GM21447 (cell line): ENCODE measurements at regions not wholly inside any gene's neighbourhood (a gene's known extent, or its start where the extent isn't known, plus 50 kb on each side); places are given as distances from the start of the nearest gene placed in this dataset.
A peak's percentile ranks its signal among the peaks of the same experiment; 100 is the strongest.

Experiments
- ATAC-seq: cut with Tn5 transposase; IDR thresholded peaks from one replicate; pipeline ENCODE4 v1.9.1; 2021; ENCODE audit not compliant: unreplicated experiment

- ATAC-seq = no peak
Measured at GRCh38 chr2:9738062-9738461, 105.2 kb upstream of the TAF1B start.

GRCh38 chr2:9738535-9739496 lies 104.5 kb upstream of the TAF1B start:
- peak; percentile 45 for ATAC-seq

- peak; percentile 47 for ATAC-seq
Measured at GRCh38 chr2:9739531-9739964, 103.7 kb upstream of the TAF1B start.

GRCh38 chr2:9740382-9741073 lies 102.7 kb upstream of the TAF1B start:
- ATAC-seq = no peak

- no peak for ATAC-seq
Measured at GRCh38 chr2:9741110-9741509, 102.2 kb upstream of the TAF1B start.

DNA sequence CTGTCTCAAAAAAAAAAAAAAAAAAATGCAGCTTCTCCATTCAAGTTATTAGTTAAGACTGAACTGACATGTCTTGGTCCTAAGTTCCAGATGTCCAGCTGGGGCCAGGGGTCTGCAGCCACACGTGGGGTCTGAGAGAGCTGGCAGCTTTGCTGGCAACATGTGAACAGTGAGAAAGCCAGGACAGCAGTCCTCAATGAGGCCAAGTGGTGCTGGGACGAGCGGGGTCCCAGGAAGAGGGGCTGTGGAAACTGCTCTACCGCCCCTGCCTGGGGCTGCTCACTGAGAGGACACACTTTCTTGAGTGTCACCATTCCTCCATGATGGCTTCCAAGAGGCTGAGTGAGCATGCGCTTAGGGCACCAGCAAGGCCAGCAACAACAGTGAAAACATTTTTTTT lies 100.7 kb upstream of the TAF1B start:
- ATAC-seq = no peak

DNA sequence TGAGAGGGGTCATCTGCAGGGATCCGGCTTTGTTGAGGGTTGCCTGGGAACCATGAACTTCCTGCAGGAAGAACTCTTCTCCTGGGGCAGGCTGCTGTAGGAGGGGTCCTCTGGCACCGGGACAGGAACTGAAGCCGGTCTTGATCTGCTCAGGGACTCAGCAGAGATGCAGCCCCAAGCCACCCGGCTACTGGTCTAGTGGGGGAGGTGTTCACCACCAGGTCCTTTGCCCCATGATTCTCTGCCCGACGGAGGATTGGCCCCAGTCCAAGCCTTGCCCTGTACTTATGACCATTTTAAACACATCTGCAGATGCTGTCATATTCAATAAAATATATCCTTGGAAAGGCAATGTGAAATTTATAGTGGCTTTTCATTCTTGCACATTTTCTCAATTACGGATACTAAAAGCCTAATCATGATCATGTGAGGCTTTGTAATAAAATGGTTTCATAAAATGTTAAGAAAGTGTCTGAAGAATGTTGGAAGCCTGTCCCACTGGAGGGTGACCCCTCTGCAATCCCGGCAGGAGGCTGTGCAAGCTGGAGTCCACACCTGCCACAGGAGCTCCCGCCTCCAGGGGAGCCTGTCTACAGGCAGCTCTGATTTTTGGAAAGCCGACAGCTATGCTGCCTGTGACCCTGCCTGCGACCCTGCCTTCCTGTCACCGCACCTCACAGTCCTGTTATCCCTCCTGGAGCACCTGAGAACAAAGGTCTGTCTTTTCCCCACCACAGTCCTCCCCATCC lies 98.8 kb upstream of the TAF1B start:
- ATAC-seq = no peak

DNA sequence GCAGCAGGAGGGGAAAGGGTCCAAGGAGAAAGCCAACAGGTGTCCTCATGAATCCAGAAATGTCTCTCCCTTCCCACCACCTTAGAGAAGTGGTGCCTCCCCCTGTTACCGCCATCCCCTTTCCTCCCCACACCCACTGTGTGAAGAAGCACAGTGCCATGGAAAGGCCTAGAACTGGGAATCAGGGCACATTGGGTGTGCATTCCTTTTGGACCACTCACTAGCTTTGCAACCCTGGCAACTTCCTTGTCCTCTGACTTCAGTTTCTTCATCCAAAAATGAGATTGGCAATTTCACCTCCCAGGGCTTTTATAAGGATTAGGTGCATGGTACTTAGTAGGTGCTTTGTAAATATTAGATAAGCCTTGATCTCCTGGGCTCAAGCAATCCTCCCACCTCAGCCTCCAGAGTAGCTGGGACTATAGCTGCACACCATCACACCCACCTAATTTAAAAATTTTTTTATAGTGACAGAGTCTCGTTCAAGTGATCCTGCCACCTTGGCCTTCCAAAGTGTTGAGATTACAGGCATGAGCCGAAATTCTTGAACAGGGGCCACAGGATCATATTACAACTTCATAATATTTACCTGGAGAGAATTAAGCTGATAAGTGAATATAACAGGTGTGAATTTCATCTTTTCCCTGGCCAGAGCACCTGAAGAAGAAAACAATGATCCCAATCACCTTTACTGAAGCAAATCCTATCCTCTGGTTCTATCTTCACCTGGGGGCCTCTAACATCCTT lies 97.9 kb upstream of the TAF1B start:
- ATAC-seq = no peak

- no peak for ATAC-seq
Measured at GRCh38 chr2:9747396-9747795, 95.9 kb upstream of the TAF1B start.

- ATAC-seq = no peak
Measured at GRCh38 chr2:9748577-9748976, 94.7 kb upstream of the TAF1B start.

- ATAC-seq = no peak
Measured at GRCh38 chr2:9749546-9750223, 93.6 kb upstream of the TAF1B start.

DNA sequence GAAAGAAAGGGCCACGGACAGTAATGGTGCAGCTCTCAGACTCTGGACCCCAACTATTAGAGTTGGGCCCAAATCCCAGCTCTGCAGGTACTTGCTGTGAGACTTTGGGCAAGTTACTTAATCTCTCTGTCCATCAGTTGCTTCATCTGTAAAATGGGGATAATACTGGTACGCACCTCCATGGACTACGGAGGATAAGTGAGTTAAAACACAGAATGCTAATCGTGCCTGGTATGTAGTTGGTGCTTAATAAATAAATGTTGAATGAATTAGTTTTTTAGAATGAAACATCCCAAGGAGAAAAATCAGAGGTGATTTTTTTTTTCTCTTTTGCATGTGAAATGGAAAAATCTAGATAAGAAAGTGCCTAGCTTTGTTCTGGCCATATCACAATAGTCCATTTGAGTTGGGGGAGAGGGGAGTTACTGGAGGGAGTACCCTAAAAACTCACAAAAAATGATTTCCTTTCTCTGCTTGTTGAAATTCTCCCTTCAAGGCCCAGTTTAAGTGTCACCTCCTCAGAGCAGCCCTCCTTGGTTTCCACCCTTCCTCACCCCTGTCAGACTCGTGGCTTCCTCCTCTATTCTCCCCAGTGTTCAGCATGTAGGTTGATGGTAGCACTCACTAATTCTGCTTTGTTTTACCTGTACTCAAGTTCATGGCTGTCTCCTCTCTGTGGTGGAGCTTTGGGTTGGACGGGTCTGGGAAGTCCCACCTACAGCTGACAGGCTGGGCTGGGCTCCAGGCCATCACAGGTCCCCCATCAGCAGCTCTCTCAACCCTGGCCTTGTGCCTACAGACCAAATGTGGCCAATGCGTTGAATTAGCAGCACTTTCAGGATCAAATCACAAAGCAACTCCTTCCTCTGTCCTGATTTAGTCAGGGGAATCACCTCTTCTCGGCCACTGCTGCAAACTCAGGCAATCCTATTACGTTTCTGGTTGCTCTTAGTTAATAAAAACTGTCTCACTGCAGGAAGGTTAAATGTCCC lies 92.8 kb upstream of the TAF1B start:
- no peak for ATAC-seq

- ATAC-seq = no peak
Measured at GRCh38 chr2:9751831-9752230, 91.4 kb upstream of the TAF1B start.

DNA sequence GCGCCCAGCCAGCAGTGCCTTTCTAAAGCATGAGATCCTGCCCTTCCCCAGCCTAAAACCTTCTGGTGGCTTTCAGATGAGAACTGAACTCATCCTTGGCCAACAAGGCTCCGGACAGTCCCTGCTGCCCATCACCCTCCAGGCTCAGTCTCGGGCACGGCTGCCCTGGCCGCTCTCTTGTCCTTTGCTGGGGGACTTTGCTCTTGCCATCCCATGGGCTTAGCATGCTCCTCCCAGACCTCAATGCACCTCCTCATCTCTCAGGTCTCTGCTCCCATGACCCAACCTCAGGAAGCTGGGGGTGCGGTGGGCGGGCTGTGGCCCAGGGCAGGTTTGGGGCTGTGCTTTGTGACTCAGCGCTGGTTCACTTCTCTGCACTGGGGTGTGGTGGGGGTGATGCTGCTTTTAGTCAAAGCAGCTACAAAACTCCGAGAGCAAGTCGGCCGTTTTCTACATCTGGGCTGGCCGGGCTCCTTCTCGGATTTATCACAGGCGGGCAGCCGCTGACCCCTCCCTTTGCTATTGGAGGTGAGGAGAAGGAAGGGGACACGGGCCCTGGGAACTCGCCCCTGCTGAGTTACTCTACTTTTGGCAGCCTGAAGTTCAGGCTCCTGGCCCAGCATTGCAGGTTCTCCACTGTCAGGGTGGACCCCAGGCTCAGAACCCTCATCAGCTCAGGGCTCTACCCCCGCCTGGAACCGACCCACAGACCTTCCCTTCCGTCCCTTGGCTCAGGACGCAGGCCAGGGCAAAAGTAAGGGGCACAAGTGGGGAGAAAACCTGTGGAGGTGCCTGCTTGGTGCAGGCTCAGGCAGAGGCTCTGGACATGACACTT lies 90.6 kb upstream of the TAF1B start:
- peak; percentile 46 for ATAC-seq

DNA sequence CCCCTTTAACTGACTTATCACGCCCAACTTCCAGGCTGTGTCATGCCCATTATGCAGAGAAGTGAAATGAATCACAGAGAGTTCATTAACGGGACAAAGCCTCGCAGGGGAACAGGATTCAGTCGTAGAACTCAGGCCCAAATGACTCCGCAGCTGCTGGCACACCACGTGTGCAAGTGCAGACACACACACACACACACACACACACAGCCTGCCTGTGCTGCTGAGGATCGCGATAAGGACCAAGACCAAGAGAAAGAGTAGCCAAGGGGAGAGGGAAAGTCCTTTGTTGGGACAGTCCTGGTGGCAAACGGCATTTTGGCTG lies 90.0 kb upstream of the TAF1B start:
- ATAC-seq = peak; percentile 57

DNA sequence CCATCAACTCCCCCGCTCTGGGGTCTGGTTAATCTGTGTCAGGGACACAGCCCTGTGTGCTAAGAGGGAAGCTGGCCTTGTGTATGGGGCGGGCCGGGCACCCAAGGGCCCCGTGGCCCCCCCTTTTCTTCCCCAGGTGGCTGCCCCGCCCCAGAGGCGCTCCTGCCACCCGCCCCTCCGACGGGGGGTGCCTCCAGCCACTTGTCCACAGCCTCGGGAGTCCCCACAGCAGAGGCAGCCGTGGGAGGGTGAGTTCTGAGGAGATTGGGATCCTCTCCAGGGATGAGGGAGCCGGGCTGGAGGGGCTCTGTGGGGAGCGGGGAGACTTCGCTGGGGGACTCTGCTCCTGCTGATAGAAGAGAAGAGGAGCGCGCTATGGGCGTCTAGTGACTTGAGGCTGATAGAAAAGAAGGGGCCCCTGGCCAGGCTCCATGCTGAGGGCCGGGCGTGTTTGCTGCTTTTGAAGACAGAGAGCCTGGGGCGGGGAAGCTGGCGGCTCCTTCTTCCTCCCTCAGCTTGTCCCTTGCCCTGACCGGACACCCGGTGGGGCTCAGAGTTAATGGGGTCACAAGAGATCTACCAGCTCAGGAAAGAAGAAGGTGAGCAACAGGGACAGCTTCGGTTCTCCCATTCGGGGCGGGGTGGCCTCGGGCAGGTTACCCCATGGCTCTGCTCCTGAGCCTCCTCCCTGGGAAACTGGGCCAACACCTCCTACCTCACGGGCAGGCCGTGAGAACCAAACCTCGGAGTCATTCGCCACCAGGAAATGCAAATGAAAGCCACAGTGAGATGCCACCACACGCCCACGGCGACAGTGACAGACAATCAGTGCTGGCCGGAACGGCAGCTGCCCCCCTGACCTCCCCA lies 89.4 kb upstream of the TAF1B start:
- no peak for ATAC-seq

- no peak for ATAC-seq
Measured at GRCh38 chr2:9754532-9754887, 88.8 kb upstream of the TAF1B start.
